OCI-LY3 (cell line): ENCODE measurements at regions not wholly inside any gene's neighbourhood (a gene's known extent, or its start where the extent isn't known, plus 50 kb on each side); places are given as distances from the start of the nearest gene placed in this dataset.

Experiments
- CTCF ChIP-seq: fragments of 200-600, 300-600 bp; sonication (generic); IDR thresholded peaks from 2 replicates; pipeline ENCODE4 v1.5.1; 2014; ENCODE audit warnings: antibody characterized with exemption, low read length, low read depth
- EZH2phosphoT487 ChIP-seq: fragments of 200-600 bp; shearing (Covaris generic); IDR thresholded peaks from 2 replicates; pipeline ENCODE4 v1.6.1; 2018; ENCODE audit warnings: antibody characterized with exemption, mixed run types, low read depth

DNA sequence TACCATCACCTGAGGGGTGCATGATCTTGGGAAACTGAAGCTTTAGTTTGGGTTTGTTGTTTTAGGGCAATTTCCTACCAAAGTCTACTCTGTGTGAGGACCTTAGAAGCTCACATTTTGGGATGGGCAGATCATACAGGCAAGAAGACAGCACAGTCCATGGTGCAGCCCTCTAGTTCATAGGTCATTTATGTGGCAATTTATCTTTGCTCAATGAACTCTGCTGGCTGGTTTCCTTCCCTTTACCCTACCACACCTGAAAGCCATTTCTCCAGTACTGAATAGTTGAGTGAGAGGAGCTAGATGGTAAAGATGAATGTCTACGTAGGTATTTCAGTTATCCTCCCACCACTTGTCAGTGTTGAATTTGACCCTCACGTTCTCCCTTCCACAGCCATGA lies 87.5 kb upstream of the KLF12 start:
- no peak for TF ChIP-seq CTCF
- TF ChIP-seq EZH2phosphoT487, result no peak
